ENCODE measurements at regions not wholly inside any gene's neighbourhood (a gene's known extent, or its start where the extent isn't known, plus 50 kb on each side); places are given as distances from the start of the nearest gene placed in this dataset.

DNA sequence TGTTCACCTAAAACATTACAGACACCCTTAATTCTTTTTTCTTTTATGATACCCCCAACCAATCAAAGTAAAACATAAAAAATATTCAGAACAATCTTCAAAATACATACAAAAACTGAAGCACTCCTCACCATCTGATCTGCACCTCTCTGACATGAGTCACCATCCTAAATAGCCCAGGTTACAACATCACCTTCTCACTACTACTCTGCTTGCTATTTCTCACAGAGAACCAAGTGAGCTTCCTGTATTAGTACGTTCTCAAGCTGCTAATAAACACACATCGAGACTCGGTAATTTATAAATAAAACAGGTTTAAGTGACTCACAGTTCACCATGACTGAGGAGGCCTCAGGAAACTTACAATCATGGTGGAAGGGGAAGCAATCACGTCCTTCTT, 183.5 kb downstream of the CBLN2 start:
- no peak for DNase-seq (ENCODE audit: low read depth, low spot score)
- Histone ChIP-seq H3K27me3 (ENCODE audit: control insufficient read depth, extremely low read depth, insufficient read depth, low read length) (no peaks in the 10 kb centered on the region), H3K4me3 (ENCODE audit: control insufficient read depth in 2 of 3, extremely low read depth in 1 of 3, insufficient read depth in 2 of 3, low read depth in 1 of 3, low read length in 3 of 3) (no peak overlapping the region), H4K20me1 (ENCODE audit: control insufficient read depth, extremely low read depth, insufficient read depth, low read length) (no peaks in the 10 kb centered on the region), H3K36me3 (ENCODE audit: control insufficient read depth in 2 of 2, extremely low read depth in 1 of 2, insufficient read depth in 2 of 2, low read length in 2 of 2) (no peaks in the 10 kb centered on the region), H2AFZ (ENCODE audit: control insufficient read depth, low read length) (no peak overlapping the region), H3K79me2 (ENCODE audit: control insufficient read depth, insufficient read depth, low read length) (no peaks in the 10 kb centered on the region), H3K9me1 (ENCODE audit: control insufficient read depth, extremely low read depth, insufficient read depth, low read length) (no peaks in the 10 kb centered on the region), H3K27ac (ENCODE audit: control insufficient read depth, insufficient read depth, low read length) (no peak overlapping the region), H3K9ac (ENCODE audit: control insufficient read depth, extremely low read depth, insufficient read depth, low read length) (no peak overlapping the region), H3K4me2 (ENCODE audit: control insufficient read depth, extremely low read depth, insufficient read depth, low read depth, low read length) (no peak overlapping the region), H3K9me3 (ENCODE audit: control insufficient read depth, low read depth, low read length) (peaks cover 5% of the 10 kb centered on the region), H3K4me1 (ENCODE audit: control insufficient read depth, extremely low read depth, insufficient read depth, low read length) (no peaks in the 10 kb centered on the region)
- no peak for FAIRE-seq
- TF ChIP-seq EZH2 (IDR thresholded peaks at IDR 0.05; ENCODE audit: low read length), result no peak
- TF ChIP-seq, protein P1, sequence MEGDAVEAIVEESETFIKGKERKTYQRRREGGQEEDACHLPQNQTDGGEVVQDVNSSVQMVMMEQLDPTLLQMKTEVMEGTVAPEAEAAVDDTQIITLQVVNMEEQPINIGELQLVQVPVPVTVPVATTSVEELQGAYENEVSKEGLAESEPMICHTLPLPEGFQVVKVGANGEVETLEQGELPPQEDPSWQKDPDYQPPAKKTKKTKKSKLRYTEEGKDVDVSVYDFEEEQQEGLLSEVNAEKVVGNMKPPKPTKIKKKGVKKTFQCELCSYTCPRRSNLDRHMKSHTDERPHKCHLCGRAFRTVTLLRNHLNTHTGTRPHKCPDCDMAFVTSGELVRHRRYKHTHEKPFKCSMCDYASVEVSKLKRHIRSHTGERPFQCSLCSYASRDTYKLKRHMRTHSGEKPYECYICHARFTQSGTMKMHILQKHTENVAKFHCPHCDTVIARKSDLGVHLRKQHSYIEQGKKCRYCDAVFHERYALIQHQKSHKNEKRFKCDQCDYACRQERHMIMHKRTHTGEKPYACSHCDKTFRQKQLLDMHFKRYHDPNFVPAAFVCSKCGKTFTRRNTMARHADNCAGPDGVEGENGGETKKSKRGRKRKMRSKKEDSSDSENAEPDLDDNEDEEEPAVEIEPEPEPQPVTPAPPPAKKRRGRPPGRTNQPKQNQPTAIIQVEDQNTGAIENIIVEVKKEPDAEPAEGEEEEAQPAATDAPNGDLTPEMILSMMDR (optimal IDR thresholded peaks at IDR 0.05 in 1 of 3, IDR thresholded peaks at IDR 0.05 in 1 of 3, conservative IDR thresholded peaks at IDR 0.05 in 1 of 3; ENCODE audit: extremely low read depth in 1 of 3, insufficient read depth in 2 of 3, low read length in 3 of 3), result no peak
- dilution Hi-C loops (cut with MboI; ENCODE audit: extremely low pct_ligation_motif_present, low sequenced_read_pairs), result no loop called here

DNA sequence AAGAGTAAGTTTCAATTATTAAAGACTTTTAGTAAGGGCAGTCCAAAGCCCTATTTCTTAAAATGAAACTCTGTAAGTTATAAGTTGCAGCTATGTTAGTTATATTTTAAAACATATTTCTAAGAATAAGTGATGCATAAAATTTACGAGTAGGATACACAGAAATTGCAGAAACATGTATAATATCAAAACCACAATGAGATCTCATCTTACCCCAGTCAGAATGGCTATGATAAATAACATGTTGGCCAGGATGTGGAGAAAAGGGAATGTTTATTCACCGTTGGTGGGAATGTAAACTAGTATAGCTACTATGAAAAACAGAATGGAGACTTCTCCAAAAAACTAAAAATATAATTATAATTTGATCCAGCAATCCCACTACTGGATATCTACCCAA, 201.2 kb downstream of the CBLN2 start:
- FAIRE-seq (no peak), DNase-seq (ENCODE audit: low read depth, low spot score) (no peak)
- Histone ChIP-seq H3K9me1 (ENCODE audit: control insufficient read depth, extremely low read depth, insufficient read depth, low read length) (no peaks in the 10 kb centered on the region), H3K9ac (ENCODE audit: control insufficient read depth, extremely low read depth, insufficient read depth, low read length) (no peak overlapping the region), H3K79me2 (ENCODE audit: control insufficient read depth, insufficient read depth, low read length) (no peaks in the 10 kb centered on the region), H3K27me3 (ENCODE audit: control insufficient read depth, extremely low read depth, insufficient read depth, low read length) (no peaks in the 10 kb centered on the region), H3K36me3 (ENCODE audit: control insufficient read depth in 2 of 2, extremely low read depth in 1 of 2, insufficient read depth in 2 of 2, low read length in 2 of 2) (no peaks in the 10 kb centered on the region), H3K27ac (ENCODE audit: control insufficient read depth, insufficient read depth, low read length) (no peak overlapping the region), H3K9me3 (ENCODE audit: control insufficient read depth, low read depth, low read length) (no peaks in the 10 kb centered on the region), H4K20me1 (ENCODE audit: control insufficient read depth, extremely low read depth, insufficient read depth, low read length) (no peaks in the 10 kb centered on the region), H3K4me2 (ENCODE audit: control insufficient read depth, extremely low read depth, insufficient read depth, low read depth, low read length) (no peak overlapping the region), H2AFZ (ENCODE audit: control insufficient read depth, low read length) (no peak overlapping the region), H3K4me1 (ENCODE audit: control insufficient read depth, extremely low read depth, insufficient read depth, low read length) (no peaks in the 10 kb centered on the region), H3K4me3 (ENCODE audit: control insufficient read depth in 2 of 3, extremely low read depth in 1 of 3, insufficient read depth in 2 of 3, low read depth in 1 of 3, low read length in 3 of 3) (no peak overlapping the region)
- dilution Hi-C loops (cut with MboI; ENCODE audit: extremely low pct_ligation_motif_present, low sequenced_read_pairs), result no loop called here
- TF ChIP-seq, protein P1 (optimal IDR thresholded peaks at IDR 0.05 in 1 of 3, IDR thresholded peaks at IDR 0.05 in 1 of 3, conservative IDR thresholded peaks at IDR 0.05 in 1 of 3; ENCODE audit: extremely low read depth in 1 of 3, insufficient read depth in 2 of 3, low read length in 3 of 3), result no peak
- no peak for TF ChIP-seq EZH2 (IDR thresholded peaks at IDR 0.05; ENCODE audit: low read length)
